Activated naive CD8-positive, alpha-beta T cell treated with anti-CD3 and anti-CD28 coated beads for 36 hours (primary cell): ENCODE measurements at regions not wholly inside any gene's neighbourhood (a gene's known extent, or its start where the extent isn't known, plus 50 kb on each side); places are given as distances from the start of the nearest gene placed in this dataset.

ENCODE experiments used
- DNase-seq: peaks from one replicate; pipeline ENCODE4 v3.0.0; 2021
- H3K27ac Mint-ChIP-seq: one replicate; pipeline ENCODE4 v1.8.0; 2022; ENCODE audit warnings: mild to moderate bottlenecking, moderate library complexity, mixed read lengths
- H3K27me3 Mint-ChIP-seq: one replicate; pipeline ENCODE4 v1.8.0; 2022; ENCODE audit warnings: mild to moderate bottlenecking, mixed read lengths
- H3K36me3 Mint-ChIP-seq: one replicate; pipeline ENCODE4 v1.8.0; 2021; ENCODE audit warnings: mild to moderate bottlenecking, mixed read lengths
- H3K4me1 Mint-ChIP-seq: one replicate; pipeline ENCODE4 v1.8.0; 2021; ENCODE audit warnings: mixed read lengths
- H3K4me3 Mint-ChIP-seq: one replicate; pipeline ENCODE4 v1.8.0; 2022; ENCODE audit warnings: mild to moderate bottlenecking, moderate library complexity, mixed read lengths
- H3K9me3 Mint-ChIP-seq: one replicate; pipeline ENCODE4 v1.8.0; 2022; ENCODE audit warnings: mixed read lengths

DNA sequence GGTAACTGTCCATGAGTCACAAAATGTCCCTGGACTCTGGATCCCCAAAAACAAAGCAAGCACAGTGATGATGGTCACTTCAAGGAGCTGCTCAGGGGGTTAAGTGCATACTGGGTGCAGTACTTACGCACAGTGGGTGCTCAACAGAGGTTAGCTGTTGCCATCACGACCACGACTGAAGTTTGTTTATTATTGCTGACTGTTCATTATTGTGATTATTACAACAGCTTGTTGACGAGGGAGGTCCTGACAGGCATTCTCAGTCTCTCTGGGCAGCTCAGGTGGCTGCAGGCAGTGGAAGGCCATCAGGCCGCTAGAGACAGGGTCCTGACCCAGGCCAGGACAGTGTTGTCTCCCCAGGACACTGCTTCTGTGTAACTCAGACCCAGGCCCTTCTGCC is 418.8 kb downstream of the SHANK2 start:
- H3K4me3 Mint-ChIP-seq, result no peak overlapping the region
- peaks cover 3% of the 10 kb centered on the region for H3K9me3 Mint-ChIP-seq
- H3K27me3 Mint-ChIP-seq, result peaks cover 5% of the 10 kb centered on the region
- no peak overlapping the region for H3K27ac Mint-ChIP-seq
- DNase-seq, result no peak
- no peaks in the 10 kb centered on the region for H3K4me1 Mint-ChIP-seq
- H3K36me3 Mint-ChIP-seq, result no peaks in the 10 kb centered on the region

DNA sequence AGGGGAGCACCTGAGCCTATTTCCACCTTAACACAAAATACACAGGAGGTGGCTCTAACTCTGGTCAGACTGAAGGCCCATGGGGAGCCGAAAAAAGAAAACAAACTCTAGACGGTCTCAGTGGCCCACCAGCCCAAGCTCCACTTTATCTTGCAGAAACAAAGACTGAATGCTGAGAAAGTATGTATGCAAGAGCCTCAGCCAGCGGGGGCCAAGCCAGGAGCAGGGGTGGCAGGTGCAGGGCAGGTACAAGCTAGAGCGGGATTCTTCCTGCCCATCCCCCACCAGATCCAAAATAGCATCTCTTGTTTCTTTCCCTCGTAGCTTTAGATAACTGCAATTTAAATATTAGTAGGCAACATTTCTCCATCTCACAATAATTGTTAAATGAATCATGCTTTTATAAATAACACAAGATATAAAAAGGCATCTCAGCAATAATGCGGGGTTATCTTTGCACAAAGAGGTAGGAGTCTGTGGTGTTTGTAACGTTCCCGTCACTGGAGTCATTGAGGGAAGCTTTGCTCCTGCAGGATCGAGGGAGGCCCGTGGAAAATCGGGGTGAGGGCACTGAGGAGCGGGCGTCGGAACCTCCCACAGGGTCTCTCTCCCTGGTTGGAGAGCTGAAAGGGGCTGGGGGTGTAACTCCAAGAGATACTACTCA is 418.0 kb downstream of the SHANK2 start:
- H3K27ac Mint-ChIP-seq, result no peak overlapping the region
- H3K9me3 Mint-ChIP-seq, result peaks cover 3% of the 10 kb centered on the region
- H3K36me3 Mint-ChIP-seq, result no peaks in the 10 kb centered on the region
- no peak for DNase-seq
- H3K27me3 Mint-ChIP-seq, result peaks cover 5% of the 10 kb centered on the region
- H3K4me3 Mint-ChIP-seq, result no peak overlapping the region
- H3K4me1 Mint-ChIP-seq, result no peaks in the 10 kb centered on the region

DNA sequence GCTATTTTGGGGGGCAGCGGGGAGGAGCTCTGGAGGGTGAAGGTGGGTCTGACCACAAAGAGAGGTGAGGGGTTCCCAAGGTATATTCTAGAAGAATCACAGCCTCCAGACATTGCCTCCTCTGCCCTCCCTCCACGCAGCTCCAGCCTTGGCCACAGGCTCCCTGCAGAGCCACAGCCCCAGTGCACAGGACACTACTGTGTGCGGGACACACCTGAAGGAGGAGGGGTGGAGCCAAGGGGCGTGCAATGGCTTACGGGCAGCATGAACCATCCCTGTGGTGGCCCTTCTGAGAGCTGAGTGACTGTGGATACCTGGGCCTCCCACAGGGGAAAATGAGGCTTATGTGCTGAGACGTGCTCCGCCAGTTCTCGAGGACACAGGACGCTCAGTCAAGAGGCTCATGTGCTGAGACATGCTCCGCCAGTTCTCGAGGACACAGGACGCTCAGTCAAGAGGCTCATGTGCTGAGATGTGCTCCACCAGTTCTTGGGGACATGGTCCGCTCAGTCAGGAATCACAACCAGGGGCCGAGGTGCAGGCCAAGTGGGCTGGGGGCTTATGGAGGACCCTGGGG is 417.3 kb downstream of the SHANK2 start:
- H3K27ac Mint-ChIP-seq, result no peak overlapping the region
- H3K9me3 Mint-ChIP-seq, result peaks cover 3% of the 10 kb centered on the region
- DNase-seq, result no peak
- no peak overlapping the region for H3K4me3 Mint-ChIP-seq
- no peaks in the 10 kb centered on the region for H3K27me3 Mint-ChIP-seq
- H3K36me3 Mint-ChIP-seq, result no peaks in the 10 kb centered on the region
- no peaks in the 10 kb centered on the region for H3K4me1 Mint-ChIP-seq

DNA sequence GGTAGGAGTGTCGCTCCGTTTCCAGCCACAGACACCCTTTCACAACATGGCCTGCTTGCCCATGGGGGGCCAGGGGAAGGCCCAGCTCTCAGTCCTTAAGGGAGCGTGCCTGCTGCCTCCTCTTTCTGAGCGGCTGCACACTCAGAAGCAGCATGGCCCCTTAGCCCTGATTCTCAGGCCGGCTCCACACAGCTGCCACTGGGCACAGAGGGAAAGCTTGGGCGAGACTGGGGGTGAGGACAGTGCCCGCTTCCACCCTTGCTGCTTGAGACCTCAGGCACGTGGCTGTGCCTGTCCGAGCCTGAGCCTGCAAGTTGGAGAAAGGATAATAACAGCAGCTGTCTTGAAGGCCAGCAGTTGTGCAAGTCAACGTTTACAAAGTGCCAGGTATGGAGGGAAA is 416.3 kb downstream of the SHANK2 start:
- Mint-ChIP-seq H3K9me3 (peaks cover 3% of the 10 kb centered on the region), H3K27ac (no peak overlapping the region), H3K4me3 (no peak overlapping the region), H3K4me1 (no peaks in the 10 kb centered on the region), H3K27me3 (no peaks in the 10 kb centered on the region), H3K36me3 (no peaks in the 10 kb centered on the region)
- no peak for DNase-seq

DNA sequence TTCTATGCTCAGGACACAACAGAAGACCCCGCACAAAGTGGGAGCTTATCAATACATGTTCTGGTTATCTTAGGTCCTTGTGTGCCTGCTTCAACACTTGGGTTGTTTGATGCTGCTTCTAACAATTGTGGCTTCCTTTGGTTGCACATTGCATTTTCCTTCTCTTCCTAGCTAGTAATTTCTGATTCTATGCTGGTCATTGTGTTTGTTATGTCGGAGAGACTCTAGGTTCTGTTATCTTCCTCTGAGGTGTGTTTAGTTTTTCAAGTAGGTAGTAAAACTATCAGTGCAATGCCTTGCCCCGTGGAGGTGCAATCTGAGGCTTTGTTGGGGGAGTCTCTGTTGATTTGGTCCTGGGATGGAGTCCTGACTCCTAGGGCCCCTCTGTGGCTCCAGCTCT is 414.2 kb downstream of the SHANK2 start:
- H3K27me3 Mint-ChIP-seq, result no peaks in the 10 kb centered on the region
- H3K36me3 Mint-ChIP-seq, result no peaks in the 10 kb centered on the region
- no peak for DNase-seq
- peaks cover 3% of the 10 kb centered on the region for H3K9me3 Mint-ChIP-seq
- H3K4me3 Mint-ChIP-seq, result no peak overlapping the region
- no peaks in the 10 kb centered on the region for H3K4me1 Mint-ChIP-seq
- no peak overlapping the region for H3K27ac Mint-ChIP-seq

DNA sequence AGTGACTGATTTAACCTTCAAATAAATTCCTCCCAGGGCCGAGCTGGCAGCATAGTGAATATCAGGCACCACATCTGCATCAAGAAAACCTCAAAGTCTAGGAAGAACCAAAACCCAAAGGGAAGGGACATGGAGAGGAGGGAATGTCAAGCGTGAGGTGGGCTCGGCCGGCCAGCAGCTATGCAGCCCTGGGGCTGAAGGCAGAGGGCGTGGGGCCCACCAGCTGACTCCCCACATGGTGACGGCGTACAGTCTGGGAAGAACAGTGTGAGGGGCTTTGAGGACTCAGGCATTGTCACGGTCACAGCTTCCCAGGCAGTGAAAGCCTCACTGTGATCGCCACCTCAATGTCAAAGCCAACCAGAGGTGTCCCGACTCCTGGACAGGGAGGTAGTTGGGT is 412.5 kb downstream of the SHANK2 start:
- no peaks in the 10 kb centered on the region for H3K36me3 Mint-ChIP-seq
- H3K4me3 Mint-ChIP-seq, result no peak overlapping the region
- H3K27me3 Mint-ChIP-seq, result peaks cover 3% of the 10 kb centered on the region
- DNase-seq, result no peak
- H3K4me1 Mint-ChIP-seq, result no peaks in the 10 kb centered on the region
- H3K9me3 Mint-ChIP-seq, result peaks cover 3% of the 10 kb centered on the region
- no peak overlapping the region for H3K27ac Mint-ChIP-seq

DNA sequence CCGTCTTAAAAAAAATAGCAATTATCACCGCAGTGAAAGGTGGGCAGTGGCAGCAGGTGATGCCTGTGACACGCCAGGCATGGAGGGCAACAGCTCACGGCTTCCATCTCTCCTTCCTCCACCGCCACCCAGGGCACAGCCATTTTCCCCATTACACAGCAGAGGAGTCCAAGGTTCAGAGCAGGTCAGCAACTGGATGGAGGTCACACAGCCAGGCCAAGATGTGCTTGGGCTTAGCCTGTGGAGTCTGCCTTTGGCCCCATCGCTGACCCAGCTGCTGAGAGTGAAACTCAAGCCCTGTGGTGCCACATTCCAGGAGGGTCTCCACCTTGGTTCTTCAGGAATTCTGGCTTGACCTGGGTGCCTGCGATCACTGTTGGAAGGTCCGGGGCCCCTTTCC is 411.1 kb downstream of the SHANK2 start:
- DNase-seq, result no peak
- Mint-ChIP-seq H3K4me3 (no peak overlapping the region), H3K27me3 (peaks cover 3% of the 10 kb centered on the region), H3K4me1 (no peaks in the 10 kb centered on the region), H3K27ac (no peak overlapping the region), H3K9me3 (peaks cover 3% of the 10 kb centered on the region), H3K36me3 (no peaks in the 10 kb centered on the region)

DNA sequence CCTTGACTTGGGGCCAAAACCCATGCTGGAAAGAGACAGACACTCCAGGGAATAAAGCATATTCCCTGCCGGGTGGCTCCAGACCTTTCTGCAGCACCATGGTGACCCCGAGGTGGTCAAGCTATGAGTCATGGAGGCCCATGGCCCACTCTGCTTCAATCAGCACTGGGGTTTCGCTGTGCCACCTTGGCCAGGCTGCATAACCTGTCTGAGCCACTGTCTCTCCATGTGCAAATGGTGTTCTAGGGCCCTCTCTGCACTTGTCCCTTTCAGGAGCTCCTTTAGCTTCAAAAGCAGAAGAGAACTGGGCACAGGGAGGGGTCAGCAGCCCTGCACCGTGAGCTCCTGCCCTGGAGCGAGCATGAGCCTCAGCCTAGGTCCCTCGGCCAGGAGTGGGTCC is 410.1 kb downstream of the SHANK2 start:
- no peak for DNase-seq
- Mint-ChIP-seq H3K27ac (no peak overlapping the region), H3K4me3 (no peak overlapping the region), H3K36me3 (no peaks in the 10 kb centered on the region), H3K4me1 (no peaks in the 10 kb centered on the region), H3K9me3 (peaks cover 3% of the 10 kb centered on the region), H3K27me3 (peaks cover 3% of the 10 kb centered on the region)

DNA sequence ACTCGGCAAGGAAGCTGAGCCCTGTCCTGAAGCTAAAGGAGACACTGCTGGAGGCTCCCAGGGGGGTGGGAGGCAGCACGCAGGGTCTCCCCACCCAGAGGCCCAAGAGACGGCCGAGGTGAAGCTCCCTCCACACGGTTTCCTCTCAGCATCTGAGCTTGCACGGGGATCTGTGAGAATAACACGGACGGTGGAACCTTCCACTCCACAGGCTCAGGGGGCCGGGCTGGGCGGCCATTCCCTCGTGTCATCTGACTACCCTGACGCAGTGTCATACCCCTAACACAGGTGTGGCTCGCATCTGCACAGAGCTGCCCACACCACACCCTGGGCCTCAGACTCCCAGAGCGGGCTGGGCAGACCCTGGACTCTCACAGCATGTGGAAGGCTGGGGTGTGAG is 409.7 kb downstream of the SHANK2 start:
- H3K9me3 Mint-ChIP-seq, result peaks cover 3% of the 10 kb centered on the region
- H3K4me3 Mint-ChIP-seq, result no peak overlapping the region
- H3K27ac Mint-ChIP-seq, result no peak overlapping the region
- no peak for DNase-seq
- H3K4me1 Mint-ChIP-seq, result no peaks in the 10 kb centered on the region
- no peaks in the 10 kb centered on the region for H3K36me3 Mint-ChIP-seq
- H3K27me3 Mint-ChIP-seq, result peaks cover 3% of the 10 kb centered on the region

DNA sequence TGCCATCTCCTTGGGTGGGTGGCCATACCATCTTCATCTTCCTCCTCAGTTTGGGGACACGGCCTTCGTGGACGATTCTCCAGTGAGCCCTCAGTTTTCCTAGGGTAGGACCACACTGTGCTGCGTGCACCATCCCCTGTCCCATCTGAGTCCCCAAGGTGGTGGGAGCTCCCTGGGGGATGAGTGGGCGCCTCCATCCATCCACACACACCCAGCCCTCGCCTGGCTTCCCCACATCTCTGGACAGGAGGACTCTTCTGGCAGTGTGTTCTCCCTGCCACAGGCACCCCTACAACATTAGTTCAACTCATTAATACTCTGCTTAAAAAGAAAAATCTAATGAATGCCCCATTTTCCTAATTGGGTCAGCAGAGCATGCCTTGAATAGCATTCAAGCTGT is 408.5 kb downstream of the SHANK2 start:
- DNase-seq, result no peak
- H3K4me1 Mint-ChIP-seq, result no peaks in the 10 kb centered on the region
- no peaks in the 10 kb centered on the region for H3K9me3 Mint-ChIP-seq
- no peaks in the 10 kb centered on the region for H3K36me3 Mint-ChIP-seq
- peaks cover 3% of the 10 kb centered on the region for H3K27me3 Mint-ChIP-seq
- no peak overlapping the region for H3K4me3 Mint-ChIP-seq
- no peak overlapping the region for H3K27ac Mint-ChIP-seq

DNA sequence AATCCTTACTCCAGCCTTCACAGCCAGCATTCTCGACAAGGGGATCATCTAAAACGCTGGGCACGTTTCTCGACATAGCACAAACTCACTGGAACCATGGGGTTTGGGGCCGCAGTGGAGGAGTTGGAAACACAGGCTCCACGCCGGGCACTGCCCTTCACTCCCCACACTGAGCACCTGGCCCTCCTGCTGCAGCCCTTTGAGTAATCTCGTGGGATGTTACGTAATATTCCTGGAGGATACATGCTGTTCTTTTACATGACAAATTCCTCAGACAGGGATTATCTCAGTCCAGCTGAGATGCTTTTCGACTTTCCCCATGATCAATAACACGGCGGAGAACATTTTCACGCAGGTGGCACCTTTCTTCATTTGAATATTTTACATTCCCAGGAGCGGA is 408.0 kb downstream of the SHANK2 start:
- no peak overlapping the region for H3K4me3 Mint-ChIP-seq
- H3K4me1 Mint-ChIP-seq, result no peaks in the 10 kb centered on the region
- H3K27ac Mint-ChIP-seq, result no peak overlapping the region
- no peaks in the 10 kb centered on the region for H3K9me3 Mint-ChIP-seq
- DNase-seq, result no peak
- peaks cover 3% of the 10 kb centered on the region for H3K27me3 Mint-ChIP-seq
- no peaks in the 10 kb centered on the region for H3K36me3 Mint-ChIP-seq

DNA sequence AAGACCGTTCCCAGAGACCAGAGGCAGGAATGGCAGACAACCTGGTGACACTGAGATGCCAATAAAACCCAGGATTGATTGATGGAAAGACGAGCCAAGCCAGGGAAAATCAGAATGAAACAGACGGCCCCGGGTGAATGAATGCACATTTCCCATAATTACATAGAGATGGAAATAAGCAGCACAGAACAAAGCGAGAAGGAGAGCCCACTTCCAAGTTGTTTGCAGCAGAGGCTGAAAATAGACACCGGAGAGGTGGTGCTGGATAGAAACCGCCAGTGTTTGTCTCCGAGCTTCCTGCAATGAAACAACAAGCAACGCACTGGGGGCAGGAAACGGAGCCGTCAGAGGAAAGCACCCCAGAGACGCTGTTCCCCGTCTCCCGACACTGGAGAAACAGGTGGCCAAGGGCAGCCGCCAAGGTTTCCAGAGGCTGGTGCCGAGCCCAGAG is 406.8 kb downstream of the SHANK2 start:
- no peaks in the 10 kb centered on the region for H3K36me3 Mint-ChIP-seq

DNA sequence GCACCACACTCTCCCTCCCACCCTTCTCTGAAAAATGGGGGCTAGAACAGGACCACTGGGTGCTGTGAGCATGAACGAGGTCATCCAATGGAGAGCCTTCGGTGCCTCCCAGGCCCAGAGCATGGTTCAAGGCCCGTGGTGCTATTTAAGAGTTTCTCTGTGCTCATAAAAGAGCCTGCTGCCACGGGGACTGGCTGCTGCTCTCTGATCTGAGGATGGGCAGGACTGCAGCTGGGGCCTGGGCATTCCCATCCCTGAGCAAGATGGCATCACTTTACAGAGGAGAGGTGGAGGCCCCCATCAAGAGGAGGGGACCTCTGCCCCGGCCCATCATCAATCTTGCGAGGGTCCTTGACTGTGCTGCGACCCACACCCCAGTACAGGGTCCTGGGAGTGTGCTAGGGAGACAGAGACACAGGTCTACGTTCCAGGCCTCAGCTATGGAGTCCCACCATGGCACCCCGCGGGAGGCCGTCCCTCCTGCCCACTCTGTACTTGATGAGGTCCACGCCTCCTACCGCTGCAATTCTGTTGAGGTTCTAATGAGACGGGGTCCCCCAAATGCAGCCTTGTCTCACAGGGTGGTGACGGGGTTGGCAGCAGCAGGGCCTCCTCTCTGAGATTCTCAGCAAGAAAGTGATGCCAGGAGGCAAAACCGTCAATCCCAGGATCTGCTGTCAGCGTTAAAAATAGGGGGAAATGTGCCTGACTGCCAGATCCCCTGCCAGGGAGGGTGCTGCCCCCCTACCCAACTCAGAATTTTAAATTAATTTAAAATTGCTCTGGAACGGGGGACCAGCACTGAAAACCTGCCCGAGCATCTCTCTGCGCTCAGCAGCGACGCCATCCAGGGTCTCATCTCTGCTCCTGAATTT is 405.4 kb downstream of the SHANK2 start:
- DNase-seq, result no peak
- Mint-ChIP-seq H3K4me3 (no peak overlapping the region), H3K4me1 (no peaks in the 10 kb centered on the region), H3K36me3 (no peaks in the 10 kb centered on the region), H3K9me3 (peaks cover 3% of the 10 kb centered on the region), H3K27ac (no peak overlapping the region), H3K27me3 (peaks cover 3% of the 10 kb centered on the region)

More for the DNA sequence above, 406.8 kb downstream of the SHANK2 start:
- H3K27me3 Mint-ChIP-seq, result peaks cover 3% of the 10 kb centered on the region
- H3K27ac Mint-ChIP-seq, result no peak overlapping the region
- no peaks in the 10 kb centered on the region for H3K4me1 Mint-ChIP-seq
- DNase-seq, result no peak
- peaks cover 3% of the 10 kb centered on the region for H3K9me3 Mint-ChIP-seq
- no peak overlapping the region for H3K4me3 Mint-ChIP-seq

DNA sequence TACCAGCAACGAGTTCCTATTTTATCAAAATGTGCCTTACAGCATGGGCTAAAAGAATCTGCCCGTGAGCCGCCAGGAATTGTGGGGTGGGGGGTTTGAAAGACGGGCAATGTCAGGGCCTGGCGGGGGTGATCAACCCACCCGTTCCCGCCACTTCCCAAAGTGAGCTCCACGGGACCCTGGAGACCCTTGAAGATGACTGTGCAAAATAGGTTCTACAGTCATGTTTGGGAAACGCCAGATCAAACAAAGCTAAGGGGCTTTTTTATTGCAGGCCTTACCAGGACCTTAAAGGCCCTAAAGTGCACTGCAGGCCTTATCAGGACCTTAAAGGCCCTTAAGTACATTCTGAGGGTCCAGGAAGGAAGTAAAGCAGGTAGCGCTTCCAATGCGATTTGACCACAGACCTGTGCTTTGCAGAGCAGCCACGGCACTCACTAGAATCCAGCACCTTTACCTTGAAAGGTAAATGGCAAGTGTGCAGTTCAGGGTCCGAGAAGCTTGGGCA is 404.1 kb downstream of the SHANK2 start:
- no peak for DNase-seq
- peaks cover 3% of the 10 kb centered on the region for H3K27me3 Mint-ChIP-seq
- no peaks in the 10 kb centered on the region for H3K4me1 Mint-ChIP-seq
- no peak overlapping the region for H3K4me3 Mint-ChIP-seq
- no peaks in the 10 kb centered on the region for H3K36me3 Mint-ChIP-seq
- peaks cover 3% of the 10 kb centered on the region for H3K9me3 Mint-ChIP-seq
- H3K27ac Mint-ChIP-seq, result no peak overlapping the region

DNA sequence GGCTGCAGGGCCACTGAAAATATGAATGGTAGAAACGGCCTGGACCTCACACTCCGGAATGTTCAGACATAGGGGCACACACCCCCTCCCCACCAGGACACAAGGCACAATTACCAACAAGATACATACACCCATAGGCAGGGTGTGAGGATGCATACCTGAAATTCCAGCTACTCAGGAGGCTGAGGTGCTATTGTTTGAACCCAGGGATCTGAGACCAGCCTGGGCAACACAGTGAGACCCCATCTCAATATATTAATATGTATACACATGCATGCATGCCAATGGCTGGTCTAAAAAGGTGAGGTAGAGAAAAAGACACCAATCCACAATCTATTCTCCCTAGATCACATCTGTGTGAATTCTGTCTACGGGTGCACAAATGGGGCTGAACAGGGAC is 403.3 kb downstream of the SHANK2 start:
- Mint-ChIP-seq H3K4me3 (no peak overlapping the region), H3K27ac (no peak overlapping the region), H3K27me3 (peaks cover 3% of the 10 kb centered on the region), H3K36me3 (no peaks in the 10 kb centered on the region), H3K4me1 (no peaks in the 10 kb centered on the region), H3K9me3 (peaks cover 3% of the 10 kb centered on the region)
- no peak for DNase-seq
